GM21526 (cell line): ENCODE measurements at regions not wholly inside any gene's neighbourhood (a gene's known extent, or its start where the extent isn't known, plus 50 kb on each side); places are given as distances from the start of the nearest gene placed in this dataset.
A peak's percentile ranks its signal among the peaks of the same experiment; 100 is the strongest.

ENCODE experiments used
- ATAC-seq: cut with Tn5 transposase; IDR thresholded peaks from one replicate; pipeline ENCODE4 v1.9.1; 2021; ENCODE audit warnings: moderate library complexity; ENCODE audit not compliant: unreplicated experiment, low FRiP score

DNA sequence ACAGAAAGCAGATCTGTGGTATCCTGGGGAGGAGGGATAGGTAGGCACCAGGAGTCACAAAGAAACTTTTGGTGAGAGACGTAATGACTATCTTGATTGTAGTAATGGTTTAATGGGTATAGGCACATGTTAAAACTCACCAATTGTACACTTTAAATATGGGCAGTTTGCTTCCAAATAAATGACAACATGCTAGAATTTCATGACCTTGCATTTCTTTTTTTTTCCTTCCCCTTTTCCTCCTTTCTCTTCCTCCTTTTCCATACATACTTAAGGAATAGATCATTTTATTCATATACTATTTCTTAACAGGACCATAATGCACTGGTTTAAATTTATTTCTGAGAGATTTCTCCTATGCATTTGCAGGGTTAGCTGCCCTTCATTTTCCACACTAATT, 341.8 kb downstream of the TMEM182 start:
- ATAC-seq, result no peak

DNA sequence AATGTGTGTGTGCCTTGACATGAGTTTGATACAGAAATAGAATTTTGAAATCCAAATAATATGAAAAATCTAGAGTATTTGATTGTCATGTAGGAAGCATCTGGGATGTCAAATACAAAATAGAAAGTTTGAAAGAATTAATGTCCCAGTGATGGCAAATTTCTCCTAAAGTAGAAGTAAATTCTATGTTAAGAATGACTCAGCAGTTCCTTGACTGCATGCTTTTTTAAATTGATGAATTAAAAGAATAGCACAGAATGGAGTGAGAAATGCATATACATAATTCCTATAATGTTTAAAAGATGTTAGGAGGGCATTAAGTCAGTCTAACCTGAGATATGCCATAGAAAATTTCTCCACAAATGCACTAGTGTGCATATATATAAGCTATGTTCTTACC, 357.5 kb downstream of the TMEM182 start:
- no peak for ATAC-seq

DNA sequence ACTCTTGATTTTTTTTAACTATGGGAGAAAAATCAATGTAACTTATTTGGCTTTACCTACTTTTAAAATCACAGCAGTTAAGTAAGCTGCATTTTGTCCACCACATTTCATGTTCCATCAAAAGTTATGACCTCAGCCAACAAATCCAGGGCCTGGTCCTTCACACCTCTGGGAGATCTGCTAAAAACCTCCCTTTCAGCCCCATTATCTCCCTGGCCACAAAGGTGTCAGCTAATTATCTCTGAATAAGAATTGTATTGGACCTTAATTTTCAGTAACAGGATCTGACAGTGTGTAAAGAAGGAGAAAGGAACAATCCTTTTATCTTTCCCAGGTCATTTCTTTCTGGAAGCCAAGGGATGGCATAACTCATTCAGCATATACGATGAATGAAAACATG, 359.3 kb downstream of the TMEM182 start:
- no peak for ATAC-seq

DNA sequence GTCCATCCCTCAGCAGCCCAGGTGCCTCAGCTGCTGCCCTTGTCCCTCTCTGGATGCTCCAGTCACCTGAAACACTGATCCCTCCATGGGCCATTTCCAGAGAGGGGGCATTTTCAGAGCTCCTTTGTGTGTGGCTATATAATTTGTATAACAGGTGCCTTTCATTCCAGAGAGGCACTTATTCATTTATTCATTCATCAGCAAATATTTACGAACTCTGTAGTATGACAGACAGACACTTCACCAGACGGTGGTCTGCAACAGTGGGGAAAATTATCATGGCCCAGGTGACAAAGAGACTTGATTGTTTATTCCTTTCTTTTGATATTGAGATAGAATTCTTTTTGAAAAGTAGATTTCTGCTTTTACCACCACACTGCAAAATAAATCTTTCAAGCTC, 361.7 kb downstream of the TMEM182 start:
- no peak for ATAC-seq

DNA sequence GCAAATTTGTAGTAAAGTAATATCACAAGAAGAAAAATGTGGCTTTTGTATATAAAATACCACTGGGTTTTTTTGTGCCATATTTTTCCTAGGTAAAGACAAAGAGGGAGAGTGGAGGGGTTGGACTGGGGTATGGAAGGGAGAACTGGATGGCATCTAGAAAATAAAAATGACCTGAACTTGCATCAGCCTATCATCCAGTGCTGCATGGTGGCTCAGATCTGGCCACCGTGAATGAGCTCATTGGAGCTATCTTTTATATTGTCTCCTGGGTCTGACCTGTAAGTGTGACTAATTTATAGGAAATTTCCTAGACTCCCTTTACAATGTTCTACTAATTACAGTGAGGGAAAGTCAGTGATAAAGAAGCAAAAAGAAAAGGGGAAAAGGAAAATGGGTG, 369.0 kb downstream of the TMEM182 start:
- no peak for ATAC-seq

DNA sequence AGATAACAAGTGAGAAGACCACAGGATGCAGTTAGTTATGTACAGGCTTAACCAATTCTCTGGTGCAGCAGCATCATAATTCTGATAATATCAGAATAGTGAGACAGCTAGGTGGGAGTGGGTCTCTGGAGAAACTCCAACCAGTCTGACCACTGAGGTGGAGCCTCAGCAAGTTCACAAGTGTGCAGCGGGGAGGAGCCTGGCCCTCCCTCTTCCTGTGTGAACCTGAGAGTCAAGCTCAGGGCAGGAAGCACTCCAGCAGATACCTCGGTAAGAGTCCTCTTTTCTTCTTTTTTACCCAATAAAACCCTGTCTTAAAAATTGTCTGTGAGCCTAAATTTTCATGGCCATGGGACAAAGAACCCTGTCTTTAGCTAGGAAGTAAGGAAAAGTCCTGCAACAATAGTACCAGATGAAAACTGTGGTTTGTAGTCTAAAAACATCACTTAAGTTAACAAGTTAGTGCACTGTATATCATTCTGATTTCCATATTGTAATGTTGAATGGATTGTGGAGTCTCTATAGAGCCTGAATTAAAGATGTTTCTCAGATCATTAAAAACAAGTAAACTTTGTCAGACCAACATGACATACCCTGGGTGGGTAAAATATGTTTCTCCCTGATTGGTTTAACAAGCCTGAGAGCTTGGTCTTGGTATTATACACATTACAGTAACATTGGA, 370.8 kb downstream of the TMEM182 start:
- ATAC-seq, result peak; percentile 93

DNA sequence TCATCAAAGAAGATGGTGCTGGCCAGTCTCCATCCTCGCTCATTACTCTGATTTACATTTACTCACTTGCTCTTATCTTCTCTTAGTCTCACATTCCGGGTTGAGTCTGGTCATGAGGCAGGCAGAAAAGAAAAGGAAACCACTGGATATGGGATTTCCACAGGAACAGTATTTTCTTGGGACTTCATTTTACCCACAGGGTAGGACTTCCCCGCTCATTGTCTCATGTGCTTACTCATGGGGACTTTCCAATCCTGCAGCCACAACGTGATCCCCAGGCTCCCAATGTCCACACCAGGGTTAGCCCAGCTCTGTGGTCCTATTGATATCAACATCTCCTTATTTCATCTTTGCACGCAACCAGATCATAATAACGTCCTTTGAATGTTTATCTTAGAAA, 373.8 kb downstream of the TMEM182 start:
- ATAC-seq, result no peak

DNA sequence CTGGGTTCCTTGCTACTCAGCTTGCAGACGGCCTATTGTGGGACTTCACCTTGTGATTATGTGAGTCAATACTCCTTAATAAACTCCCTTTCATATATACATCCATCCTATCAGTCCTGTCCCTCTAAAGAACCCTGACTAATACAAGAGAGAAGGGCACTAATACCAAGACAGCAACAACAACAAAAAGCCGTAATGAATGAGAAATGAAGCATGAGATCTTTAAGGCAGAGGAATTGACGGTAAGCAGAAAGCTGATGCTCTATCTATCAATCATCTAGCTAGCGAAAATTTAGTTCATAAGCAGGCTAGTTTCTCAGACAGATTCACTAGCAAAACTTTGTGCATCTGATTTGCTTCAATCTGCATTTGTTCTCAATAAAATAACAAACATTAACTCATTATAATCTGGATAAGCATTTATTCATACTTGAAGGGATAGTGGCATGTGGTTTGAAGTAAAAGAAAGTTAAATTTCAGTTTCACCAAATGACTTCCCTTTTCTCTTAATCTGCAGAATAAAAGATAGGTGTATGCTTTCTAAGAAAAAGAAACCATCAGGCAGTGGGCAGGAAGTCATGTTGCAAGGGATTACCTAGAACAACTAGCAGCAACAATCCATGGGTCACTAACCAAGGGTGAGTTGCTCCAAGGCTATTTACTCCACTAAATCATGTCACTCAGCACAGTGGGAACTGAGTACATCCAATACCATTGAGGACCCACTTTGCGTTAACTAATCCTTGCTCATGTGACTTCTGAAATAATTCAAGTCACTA, 376.5 kb downstream of the TMEM182 start:
- peak; percentile 57 for ATAC-seq

DNA sequence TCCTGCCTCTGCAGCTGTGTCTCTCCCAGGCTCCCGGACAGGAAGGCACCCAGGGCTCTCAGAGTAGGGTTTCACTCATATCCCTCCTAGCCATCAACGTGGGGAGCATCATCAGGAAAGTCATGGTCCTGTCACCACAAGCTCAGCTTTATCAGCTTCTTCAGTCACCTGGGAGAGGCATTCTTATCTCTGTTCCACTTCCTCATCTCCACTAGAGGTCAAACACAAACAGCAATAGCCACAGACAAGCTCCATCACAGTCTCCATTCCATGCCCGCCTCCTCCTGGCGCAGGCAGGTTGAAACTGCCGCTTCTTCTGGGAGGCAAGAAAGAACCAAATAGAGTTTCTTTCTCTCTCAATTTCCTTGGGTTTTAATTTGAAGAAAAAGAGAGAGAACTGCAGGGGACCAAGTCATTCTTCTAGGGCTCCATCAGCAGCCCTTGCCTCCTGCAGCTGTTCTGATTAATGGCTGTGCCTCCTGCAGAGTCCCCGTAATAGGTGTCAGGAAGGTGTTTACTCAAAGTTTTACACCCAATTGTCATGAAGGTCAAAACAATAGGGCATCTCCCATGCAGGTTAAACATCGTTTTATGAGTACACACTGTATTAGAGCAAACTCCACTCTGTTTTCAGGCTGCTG, 377.9 kb downstream of the TMEM182 start:
- no peak for ATAC-seq

DNA sequence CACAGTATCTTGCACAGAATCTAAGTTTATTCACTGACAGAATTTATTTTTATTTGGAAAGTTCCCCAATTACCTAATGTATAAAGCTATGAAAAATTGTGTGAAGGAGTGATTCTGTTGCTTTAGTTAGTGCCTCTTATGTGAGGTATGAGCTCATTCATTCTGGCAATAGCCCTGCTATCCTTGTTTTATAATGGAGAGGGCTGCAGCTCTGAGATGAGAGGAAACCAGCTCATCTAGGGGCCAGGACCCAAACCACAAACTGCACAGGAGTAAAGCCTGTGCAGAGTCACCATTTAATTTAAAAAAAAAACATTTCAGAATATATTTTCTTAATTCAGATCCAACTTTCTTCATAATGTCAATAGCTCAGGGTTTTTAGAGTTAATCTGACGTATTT, 383.0 kb downstream of the TMEM182 start:
- ATAC-seq, result no peak

DNA sequence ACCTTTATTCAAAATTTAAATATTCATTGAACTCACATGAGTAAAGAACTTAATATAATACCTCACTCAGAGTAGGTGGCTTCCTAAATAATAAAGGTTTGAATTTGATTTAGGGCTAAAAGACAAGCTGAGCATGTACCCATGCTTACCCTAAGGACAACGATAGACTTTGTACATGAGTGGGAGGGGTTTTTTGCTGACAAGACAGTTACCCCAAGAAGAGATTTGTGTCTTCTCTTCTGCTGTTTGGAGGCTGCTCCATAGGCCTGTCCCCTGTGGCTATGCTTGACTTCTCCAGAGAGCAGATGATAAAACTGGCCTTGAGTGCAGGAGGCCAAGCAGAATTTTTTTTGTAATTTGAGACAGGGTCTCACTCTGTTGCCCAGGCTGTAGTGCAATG, 383.9 kb downstream of the TMEM182 start:
- no peak for ATAC-seq

DNA sequence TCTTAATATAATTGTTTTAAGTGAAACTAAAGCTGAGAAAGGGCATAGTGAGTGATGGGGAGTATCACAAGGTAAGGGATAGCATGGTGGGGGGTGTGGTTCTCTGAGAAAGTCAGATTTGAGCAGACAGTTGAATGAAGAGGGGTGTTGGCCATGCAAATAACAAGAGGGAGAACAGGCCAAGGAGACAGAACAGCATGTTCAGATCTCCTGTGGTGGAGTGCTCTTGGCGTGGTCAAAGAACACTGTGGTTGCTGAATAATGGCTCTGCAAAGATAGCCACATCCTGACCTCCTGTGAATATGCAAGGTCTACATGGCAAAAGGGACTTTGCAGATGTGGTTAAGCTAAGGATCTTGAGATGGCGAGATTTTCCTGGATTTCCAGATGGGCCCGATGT, 389.2 kb downstream of the TMEM182 start:
- no peak for ATAC-seq

DNA sequence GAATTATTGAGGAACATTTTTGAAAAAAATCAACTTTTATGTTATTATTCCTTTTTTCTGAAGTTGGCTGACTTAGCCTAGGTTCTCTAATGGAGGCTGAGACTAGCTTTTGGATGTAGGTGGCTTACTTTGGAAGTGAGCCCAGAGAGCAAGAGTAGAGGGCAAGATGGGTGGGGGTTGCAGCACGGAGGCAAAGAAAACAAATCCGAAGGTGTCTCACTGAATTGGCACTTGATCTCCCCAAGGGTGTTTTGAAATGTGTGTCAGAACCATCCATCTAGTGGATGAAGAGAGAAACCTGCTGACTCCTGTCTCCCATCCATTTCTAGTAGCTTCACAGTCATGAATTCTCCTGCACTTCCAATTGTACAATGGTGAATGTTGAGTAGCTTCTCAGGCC, 390.7 kb downstream of the TMEM182 start:
- no peak for ATAC-seq

DNA sequence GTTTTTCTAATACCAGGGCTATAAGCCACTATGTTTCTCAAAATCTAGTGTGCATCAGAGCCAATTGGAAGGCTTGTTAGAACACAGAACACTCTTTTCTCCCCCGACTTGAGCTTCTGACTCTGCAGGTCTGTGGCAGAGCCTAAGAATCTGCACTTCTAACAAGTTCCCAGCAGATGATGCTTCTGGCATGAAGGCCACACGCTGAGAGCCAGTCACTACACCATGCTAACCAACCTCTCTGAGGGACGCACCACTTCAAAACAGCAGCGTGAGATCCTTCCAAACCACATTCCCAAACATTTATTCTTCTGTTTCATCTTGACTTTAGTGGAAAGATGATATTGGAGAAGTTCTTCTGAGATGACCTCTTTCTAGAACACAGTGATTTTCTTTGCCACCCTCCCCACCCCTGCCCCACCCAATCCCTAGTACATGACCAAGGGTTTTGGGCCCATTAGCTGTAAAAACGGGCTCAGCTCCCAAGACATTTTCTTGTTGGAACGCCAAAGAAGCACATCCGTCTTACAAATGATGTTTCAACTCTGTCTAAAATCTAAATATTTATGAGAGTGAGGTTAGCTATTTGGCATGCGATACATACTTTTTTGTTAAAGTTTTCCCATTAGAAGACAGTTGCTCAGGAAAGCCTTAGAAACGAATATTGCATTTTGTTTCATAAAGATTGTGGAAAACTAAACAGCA, 391.9 kb downstream of the TMEM182 start:
- ATAC-seq, result no peak

DNA sequence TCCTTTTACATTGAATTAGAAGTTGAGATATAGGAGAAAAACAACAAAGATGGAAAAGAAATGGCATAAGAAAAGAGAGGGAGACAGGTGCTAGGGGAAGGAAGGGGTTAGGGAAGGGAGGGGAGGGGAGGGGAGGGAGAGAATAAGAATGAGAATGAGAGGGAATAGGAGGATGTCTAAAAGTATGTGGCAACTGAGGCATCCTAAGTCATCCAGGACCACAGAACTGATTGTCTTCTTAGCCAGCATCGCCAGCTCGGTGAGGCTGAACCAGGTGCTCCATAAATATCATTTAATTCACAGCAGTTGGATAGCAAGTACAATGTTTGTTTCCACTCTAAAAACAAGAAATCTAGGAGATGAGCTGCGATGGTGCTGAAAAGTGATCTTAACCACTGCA, 393.5 kb downstream of the TMEM182 start:
- no peak for ATAC-seq

DNA sequence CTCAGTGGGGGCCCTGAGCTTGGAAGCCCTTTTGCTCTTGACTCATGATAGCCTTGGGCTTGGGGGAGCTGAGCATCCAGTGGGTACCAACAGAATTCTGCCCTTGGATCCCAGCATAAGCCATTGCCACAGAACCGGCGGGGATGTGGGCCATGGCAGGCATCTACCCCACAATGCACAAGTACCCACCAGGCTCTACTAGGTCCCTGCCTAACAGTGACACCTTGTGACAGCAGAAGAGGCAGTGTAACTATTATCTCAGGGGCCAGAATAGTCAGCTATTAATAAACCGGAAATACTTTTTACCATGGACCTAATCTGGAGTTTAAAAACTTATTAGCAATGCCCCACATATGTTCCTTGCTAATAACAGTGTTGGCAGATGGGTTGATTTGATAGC, 397.2 kb downstream of the TMEM182 start:
- ATAC-seq, result no peak

DNA sequence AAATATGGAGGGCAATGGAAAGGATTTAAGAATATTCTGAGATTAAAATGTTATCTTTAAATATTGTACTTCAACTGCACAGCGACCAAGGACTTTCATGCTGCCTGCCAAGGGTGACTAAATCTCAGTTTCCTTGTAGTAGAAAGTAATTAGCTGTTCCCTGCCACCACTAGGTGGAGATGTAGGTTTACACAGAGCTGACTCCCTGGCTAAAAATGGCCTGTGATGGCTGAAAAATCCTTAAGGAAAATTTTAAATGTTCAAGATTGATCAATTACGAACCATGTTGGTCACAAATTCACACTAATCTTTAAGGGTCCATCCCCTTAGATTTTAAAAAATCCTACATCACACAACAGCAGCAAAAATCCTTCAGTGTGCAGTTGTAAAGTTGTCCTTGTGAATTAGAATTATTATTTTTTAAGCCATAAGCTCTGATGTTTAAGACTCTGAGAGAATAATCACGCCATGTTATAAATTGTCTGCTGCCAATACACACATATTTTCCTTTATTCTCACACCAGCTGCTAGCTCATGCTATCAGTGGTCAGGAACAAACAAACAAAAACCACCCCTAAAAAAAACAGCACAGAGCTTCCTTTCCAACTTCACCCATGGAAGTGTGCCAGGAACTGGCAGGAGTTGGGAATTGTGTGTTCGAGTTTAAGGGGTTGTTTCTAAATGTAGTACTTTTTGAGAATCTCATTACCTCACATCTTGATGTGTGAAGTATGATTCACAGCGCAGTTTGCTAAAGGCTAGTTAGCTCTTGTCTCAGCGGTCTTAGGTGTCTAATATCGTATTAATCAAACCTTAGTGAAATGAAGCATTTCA, 399.8 kb downstream of the TMEM182 start:
- ATAC-seq, result peak; percentile 61

DNA sequence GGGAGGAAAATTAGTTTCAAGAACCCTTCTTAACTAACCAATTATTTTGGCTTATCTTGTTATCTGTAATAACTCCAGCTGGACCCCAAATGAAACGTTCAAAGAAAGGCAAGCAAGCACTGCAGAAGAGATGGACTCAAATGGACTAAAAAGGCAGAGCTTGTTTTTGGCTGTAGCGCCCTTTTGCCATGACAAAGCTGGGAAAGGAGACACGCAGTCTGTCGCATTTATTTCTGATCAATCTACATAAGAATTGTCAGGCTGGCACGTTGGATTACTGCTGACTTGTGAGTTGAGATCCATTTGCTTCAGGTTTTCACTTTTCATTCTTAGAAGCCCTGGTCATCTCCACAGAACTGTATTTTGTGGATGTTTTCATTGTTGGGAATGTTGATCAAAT, 402.9 kb downstream of the TMEM182 start:
- no peak for ATAC-seq

DNA sequence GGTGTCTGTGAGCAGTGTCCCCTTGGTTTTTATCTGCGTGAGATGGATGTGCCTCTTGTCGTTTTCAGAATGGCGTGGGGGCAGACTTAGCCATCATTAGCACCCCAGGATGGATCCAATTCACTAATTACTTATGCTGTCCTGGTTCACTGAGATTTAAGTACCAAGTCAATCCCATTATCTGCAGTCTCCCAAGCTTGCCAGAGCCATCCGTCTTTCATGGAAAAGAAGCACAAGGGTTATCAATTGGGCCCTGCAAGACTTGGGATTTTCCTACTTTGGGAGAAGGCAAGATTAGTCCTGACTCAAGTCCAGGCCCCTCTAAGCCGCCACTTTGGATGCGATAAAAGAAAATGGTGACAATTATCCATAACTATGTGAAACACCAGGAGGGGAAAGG, 404.0 kb downstream of the TMEM182 start:
- no peak for ATAC-seq
